Activated CD4-positive, alpha-beta T cell treated with anti-CD3 and anti-CD28 coated beads for 1 hour (primary cell): ENCODE measurements at regions not wholly inside any gene's neighbourhood (a gene's known extent, or its start where the extent isn't known, plus 50 kb on each side); places are given as distances from the start of the nearest gene placed in this dataset.

Experiments
- DNase-seq: peaks from one replicate; pipeline ENCODE4 v3.0.0-alpha.2; 2020

DNA sequence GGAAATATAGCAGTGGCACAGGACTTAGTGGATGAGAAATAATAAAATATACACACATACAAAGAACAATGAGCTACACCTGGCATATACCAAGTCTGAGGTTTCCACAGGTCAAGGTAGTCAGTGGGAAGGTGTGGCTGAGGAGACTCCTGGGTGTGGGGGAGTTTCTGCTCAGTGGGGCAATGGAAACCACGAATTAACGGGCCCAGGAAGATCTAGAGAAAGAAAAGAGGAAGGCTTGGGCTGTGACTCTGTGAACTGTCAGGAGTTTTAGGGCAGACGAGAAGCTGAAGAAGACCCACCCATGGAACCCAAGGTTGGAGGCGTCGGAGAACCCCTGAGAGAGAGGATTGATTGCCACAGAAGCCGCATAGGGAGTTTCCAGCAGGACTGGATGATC lies 196.5 kb downstream of the HERPUD2 start:
- no peak for DNase-seq

DNA sequence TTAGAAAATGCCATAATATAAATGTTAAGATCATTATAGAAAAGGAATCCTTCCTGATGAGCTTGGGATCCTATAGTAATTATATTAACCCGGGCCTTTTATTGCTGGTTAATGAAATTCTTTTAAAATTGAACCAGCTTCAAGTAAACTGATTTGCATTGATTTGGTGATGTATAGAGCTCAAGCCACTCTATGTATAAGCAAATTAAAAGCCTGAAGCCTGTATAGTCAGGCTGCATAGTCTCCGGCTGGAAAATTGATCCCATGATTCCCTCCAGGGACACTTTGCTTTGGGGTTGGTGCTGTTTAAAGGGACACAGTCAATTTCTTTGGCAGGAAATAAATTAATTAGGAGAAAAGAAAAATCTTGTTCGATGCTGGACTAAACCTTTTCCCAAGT lies 199.1 kb downstream of the HERPUD2 start:
- DNase-seq = no peak

DNA sequence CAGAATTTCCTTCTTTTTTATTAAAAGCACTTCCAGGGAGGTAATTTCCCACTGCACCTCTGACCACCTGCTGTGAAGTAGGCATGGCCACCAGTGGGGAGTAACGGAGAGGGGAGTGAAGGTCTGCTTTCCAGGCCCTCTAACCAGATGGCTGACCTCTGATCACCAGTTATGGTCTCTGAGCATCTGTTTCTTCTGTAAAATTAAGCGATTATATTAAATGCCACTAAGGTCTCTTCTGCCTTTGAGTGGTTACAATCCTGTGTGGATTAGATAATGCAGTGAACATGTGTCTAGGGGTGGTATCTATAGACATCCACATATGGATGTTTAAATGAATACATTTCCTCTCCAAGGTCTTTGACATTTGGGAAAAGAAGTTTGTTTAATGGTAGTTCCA lies 199.6 kb downstream of the HERPUD2 start:
- DNase-seq = no peak

DNA sequence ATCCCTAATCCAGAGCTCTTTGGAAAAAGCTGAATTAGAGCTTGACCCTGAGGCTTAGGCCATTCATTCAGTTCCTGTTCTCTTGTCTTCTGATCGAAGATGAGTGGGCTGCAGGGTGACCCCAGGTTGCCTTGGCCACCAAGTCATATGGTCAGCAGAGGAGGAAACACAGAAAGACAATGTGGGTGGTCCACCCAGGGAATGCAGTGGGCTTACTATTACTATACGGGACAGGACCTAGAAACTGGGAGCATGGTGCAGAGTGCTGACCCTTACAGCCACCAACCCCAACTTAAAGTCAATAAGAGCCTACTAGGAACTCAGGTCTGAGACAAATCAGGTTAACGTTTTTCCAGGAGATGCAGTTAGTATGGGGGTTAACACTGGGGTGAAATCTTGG lies 200.5 kb downstream of the HERPUD2 start:
- no peak for DNase-seq

DNA sequence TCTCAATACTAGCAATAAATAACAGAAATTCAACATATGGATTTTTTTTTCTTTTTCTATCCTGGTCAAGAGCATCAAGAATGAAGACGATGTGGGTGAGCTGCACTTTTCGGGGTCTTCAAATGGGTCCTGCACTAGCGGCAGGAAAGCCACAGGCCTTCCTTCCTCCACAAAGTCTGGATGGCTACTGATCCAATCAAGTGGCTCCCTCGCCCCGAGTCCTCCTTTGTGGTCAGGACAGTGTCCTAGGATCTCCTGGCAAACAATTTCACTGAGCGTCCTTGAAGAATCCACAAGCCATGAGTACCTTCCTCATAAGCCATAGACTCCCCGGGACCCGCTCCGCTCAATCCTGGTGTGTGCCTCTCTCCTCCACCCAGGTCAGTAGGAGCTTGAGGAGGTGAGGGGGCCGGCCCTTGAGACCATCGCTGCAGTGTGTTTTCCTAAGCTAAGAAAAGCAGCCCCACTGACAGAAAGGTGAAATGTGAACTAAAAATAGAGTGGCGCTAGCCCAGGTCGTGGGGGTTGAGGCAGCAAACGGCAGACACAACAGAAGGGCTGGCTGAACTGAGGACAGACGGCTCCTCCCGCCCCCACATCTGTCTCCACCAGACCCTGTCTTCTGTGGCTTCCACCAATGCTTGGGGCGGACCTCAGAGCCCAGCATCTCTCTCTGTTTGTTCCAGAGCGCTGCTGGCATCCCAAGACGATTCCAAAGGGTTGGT lies 202.3 kb downstream of the HERPUD2 start:
- DNase-seq = no peak

DNA sequence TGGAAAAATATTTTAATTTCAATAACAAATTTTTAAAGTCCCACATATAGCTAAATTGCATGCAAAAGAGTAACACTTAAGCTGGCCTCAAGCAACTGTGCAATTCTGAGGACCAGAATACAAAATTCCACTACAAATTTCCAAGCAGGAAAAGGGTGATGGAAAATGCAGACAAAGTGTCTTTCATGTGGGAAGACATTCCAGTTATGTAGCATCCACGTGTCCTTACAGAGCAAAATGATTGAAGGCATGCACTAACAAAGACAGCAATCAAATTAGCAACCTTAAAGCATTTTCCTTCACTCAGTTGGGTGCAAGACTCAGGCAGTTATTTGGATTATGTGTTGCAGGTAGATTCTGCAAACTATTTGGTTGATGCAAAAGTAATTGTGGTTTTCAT lies 203.7 kb downstream of the HERPUD2 start:
- DNase-seq = no peak

DNA sequence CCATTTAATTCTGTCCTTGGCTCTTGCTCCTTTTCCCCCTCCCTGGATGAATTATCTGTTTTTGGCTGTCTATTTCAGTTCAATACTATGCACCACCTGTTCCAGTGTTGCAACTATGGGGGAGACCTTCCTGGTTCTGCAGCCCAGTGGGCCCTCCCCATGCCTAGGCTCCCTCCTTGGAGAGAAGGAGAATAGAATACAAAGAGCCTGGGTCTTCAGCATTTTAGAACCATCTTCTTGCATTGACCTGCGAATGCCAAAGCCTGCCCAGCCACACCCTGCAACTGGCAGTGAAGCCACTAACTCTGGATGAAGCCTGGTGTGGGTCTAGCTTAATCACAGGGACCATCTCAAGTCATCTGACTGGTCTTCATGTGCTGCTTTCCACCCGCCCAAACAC lies 207.1 kb downstream of the HERPUD2 start:
- DNase-seq = no peak

DNA sequence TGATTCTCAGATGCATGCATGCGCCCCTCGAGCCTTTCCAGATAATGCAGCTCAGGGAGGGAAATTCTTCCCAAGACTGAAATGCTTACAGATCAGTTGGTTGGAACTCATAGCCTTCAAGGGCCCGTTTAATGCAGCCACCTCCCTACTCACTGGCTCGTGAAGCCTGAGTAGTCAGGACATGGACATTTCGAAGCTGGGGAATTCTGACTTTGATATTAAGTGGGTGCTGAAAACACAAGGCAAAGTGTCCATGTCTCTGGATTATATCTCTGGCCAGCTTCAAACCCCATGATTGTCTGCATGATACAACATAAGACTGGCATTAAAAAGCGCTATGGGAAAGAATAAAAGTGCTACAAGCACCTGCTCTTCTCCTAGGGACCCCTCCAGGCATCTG lies 207.5 kb downstream of the HERPUD2 start:
- DNase-seq = no peak

DNA sequence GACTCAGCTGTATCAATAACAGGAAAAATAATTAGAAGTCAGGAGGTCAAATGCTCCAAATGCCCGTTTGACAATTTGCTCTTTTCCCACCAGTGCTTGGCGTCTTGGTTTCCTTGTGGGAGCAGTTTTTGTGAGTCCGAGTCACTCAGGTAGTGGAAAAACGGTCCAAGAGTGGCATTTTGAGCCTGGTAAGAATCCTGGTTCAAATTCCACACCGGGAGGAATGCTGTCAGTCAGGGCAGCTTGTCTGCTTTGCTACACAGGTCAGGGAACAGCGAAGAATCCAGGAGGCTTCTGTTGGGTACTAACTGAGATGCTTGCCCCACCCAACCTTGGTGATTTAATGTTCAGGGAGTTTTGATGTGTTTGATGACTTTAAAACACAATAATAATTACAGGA lies 209.5 kb downstream of the HERPUD2 start:
- DNase-seq = no peak

DNA sequence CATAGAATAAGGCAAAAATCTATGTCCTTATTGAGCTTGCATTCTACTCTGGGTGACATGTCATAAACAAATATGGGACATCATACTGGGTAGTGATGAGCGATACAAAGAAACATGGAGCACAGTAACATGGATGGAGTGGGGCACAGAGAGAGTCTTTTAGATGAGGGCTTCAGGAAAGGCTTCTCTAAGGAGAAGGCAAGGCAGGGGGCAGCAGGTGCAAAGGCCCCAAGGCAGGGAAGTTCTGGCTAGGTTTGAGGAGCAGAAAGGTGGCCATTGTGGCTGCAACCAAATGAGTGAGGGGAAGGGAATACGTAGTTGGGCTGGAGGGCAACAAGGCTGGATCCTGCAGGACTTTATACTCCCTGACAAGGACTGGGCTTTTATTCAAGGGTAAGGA lies 211.4 kb downstream of the HERPUD2 start:
- no peak for DNase-seq

DNA sequence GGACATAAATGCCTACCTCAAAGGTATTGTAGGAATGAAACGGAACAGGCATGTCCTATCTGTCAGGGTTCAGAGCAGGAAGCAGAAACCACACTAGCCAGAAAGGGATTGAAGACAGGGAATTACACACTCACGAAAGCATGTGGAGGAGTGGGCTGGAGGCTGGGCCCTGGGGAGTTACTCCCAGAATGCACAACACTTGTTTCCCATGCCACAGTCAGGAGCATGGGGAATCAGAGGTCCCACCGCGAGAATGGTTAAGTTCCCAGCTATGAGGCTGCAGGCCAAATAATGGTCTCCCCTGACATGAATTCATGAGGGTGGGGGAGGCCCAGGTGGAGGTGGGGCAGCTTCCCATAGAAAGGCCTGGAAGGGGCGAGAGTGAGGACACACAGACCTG lies 212.7 kb downstream of the HERPUD2 start:
- DNase-seq = no peak

DNA sequence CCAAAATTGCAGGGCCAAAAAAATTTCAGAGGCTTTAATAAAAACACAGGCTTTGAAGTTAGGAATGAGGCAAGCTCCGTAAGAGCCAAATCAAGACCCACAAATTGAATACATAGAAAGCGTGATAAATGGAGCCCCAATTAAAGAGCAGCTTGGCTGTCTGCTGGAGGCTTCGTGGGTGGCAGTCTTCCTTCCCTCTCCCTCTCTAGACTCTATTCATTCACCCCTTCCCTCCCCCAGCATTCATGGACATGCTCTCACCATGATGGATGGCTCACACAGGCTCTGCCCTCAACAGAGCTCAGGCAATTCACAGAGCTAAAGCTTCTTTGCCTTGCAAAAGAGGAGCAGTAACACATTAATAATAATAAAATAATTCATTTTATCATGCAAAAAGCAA lies 214.1 kb downstream of the HERPUD2 start:
- DNase-seq = no peak

DNA sequence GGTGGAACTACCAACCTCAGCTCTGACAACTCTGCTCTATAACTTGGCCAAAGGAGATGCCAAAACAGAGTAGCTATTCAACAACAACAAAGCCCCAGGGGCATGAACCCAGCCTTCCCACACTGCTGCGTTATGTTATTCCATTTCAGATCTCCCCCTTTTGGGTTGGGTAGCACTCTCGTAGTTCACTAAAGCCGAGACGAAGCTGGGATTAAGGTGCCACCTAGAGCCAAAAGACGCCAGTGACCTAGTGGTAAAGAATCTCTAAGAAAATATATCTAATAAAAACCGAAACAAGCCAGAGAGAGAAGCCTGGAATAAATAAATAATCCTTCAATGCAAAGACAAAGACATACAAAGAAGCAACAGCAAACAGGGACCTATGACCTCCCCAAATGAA lies 217.3 kb downstream of the HERPUD2 start:
- no peak for DNase-seq

DNA sequence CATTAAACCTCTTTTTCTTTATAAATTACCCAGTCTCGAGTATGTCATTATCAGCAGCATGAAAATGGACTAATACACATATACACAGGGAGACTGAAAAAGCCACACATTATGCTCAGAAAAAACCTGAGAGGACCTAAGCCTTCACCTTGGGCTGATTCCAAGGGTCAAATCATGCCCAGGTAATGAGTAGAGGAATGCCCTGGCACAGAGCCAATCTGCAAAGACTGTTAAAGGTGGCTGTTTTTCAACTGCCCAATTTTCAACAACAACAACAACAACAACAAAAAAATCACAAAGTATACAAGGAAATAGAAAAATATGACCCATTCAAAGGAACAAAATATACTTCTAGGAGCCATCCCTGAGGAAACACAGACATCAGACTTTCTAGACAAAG lies 220.2 kb upstream of the TBX20 start:
- DNase-seq = no peak

DNA sequence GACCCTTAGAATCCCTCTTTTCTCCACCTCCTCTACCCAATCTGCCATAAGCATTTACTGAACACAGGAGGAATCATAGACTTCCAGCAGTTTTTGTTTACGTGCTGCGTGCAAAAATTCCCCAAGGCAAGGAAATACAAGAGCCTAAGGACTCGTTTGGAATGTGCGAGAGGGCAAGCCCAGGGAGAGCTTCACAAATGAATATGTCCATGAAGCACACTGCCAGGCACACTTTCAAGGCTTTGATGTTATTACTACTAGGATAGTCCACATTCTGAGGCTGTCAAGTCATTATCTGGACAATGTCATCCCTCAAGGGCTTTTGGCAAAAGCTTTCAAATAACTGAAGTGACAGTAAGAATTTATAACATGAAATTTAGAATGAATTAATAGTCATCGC lies 214.7 kb upstream of the TBX20 start:
- no peak for DNase-seq

DNA sequence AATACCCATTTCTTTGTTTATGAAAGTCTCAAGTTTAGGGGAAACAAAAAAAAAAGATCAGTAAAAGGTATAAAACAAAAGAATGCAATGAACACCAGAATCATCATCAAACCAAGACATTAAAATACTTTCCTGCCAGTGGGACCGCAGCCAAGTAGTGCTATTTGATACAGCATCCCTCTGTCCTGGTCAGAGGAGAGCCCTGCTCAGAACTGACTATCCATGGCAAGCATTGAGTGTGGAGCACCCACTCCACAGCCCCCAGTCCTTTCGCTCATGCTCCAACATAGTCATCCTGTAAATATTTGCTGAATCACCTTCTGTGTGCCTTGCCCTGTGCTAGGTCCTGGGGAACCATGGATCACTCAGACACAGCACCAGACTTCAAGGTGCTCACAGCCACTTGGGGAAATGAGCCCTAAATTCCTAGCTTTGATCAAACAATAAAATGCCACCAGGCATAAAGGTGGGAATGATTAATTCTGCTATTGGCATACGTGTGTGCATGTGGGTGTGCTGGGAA lies 213.6 kb upstream of the TBX20 start:
- no peak for DNase-seq

DNA sequence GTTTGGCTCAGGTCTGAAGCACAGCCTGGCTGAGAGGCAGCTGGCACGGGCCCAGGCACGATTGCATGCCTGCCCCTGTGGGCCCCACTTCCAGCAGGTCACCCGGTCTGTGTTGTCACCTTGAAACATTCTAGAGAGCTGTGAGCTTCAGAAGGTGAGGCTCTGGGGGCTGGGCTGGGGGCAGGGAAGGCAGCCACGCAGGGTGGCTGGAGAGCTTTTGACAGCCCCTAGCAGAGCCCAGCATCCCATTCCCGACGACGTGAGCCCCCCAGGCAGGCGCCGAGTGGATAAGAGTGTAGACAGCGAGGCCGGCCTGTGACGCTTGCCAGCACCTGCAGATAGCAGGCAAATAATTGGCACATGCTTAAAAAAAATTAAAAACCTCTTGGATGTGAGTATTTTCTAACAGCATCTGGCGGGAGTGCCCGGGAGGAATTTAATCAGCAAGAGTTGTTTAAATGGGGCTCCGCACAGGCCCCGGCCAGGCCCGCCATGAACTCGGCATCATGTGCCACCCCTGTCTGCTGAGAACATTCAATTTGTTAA lies 212.0 kb upstream of the TBX20 start:
- DNase-seq = no peak

DNA sequence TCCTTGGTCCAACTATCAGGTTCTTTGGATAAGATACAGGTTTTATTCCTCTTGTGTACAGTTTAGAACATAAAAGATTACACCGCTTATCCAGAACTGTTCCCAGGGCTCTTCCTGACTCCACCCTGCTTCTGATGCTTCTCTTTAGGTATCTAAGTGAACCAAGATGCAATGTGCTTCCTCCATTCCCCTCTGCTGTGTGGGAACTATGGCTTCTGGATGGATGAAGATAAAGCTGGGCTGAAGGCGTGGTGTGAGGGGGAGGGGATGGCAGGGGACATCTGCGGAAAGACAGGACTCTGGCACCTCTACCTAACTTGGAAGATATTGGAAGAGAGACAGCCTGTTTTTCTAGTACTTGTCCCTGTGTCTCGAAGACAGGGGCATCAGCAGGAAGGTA lies 209.9 kb upstream of the TBX20 start:
- DNase-seq = no peak

DNA sequence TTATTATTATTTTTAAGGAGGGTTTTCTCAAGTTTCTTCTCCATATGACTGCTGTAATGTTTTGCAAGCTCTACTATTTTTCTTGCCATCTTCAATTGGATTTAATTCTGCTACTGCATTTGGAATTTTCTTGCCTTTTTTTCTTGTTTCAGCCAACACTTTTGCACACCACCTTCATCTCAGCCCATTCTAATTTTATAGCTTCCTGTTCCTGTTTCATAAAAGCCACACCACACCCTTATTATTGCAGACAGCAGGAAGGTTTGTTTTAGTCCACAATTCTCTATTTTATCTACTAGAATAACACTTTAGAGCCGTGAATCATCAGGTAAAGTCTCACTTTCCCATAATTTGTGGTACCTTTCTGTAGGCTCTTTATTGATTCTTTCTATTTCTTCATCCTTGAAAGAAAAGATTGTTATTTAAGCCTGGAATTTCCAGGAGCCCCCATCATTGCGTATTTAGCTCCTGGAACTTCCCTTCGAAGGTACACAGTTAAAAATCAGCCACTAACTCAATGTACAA lies 209.3 kb upstream of the TBX20 start:
- DNase-seq = no peak

DNA sequence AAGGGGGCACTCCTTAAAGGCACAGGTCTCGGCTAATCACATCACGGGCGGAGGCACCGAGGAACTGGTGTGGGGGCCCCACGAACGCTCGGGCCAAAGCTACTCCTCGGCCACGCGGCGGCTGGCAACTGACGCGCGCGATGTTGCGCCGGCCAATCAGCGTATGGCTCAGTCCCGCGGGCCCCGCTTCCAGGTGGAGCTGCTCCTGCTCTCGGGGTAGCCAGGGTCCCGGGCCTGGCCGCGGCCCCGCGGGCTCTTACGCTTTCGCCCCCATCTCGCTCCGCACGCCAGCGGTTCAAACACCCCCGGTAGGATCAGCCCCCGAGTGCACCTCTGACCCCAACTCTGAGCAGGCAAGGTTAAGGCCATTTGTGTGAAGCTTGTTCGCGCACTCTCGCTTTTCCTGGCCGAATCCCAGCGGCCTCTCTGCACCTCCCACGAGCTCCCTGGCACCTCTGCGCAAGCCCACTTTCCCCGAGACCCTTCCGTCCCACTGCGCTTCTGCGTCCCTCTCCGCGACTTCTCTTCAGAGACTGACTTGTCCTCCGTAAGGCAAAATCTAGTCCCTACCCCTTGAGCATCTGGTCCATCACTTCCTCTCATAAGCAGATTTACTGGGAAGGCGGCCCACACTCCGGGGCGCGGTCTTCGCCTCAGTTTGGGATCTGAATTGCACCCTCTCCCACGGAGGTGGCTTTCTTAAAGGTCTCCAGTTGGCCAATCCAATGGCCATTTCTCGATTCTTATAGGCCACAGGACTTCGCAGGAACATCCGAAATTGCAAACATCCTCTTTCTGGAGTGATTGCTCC lies 200.9 kb upstream of the TBX20 start:
- DNase-seq = no peak

DNA sequence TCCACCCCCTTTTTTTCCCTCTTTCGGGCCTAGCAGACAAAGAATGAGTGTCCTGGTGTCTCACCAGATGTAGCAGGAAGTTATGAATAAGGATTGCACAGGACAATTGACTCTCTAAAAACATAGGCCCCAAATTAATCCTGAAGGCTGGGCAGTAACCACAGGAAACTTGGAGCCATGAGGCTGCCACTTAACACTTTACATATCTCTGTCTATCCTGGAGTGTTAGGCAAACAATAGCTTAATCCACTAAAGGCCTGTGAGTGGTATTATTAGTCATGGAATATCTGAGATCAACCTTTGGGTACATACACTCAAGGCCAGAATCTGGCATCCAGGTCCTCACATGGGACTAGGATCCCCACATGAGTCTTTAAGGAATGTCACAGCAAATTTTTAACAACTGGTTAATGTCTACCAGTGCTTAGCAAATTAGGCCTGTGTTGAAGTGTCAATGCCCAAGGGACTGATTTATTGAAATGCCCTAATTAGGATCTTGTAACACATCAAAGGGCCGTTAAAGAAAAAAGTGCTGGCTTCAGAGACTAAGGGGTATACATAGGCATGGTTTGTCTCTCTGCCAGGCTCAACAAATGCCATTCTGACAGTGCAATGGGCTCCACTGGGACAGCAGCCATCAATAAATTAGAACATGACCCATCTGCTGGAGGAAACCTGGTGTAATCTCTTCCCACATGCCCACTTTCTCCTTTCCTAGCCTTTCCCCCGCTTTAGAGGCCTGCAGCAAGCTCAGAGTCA lies 196.7 kb upstream of the TBX20 start:
- DNase-seq = no peak

DNA sequence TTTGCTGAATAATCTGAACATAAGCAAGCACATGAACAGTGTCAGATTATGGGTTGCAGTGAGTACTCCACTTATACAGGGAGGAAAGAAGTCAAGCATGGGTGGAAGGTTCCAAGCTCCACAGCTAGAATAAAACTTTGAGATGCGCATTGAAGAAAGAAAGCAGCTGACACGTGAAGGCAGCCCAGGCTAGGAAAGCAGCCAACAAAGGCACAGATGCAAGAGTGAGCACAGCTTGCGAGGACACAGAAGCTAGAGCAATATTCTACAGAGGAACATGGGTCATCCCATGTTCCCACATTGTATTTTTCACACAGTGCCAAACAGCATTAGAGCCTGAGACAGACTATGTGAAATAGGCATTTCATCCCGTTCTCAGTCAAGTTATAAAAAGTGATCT lies 194.6 kb upstream of the TBX20 start:
- DNase-seq = no peak

DNA sequence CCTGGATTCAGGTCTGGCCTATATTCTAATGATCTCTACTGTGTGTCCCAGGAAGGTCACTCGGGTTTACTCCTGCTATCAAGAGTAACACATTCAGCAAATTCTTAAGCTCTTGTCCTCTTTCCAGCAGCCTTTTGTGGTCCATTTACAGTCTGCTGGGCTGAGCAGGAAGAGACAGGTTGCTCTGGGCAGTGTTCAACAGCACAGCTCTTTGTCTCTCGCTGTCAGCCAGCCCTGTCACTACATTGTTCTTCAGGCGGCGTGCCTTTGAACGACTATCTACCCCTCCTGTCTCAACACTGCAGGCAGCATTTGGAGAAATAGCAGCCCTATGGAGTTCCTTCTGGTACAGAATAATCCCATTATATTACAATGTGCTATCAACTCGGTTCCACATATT lies 192.2 kb upstream of the TBX20 start:
- no peak for DNase-seq
